ENCODE measurements at regions not wholly inside any gene's neighbourhood (a gene's known extent, or its start where the extent isn't known, plus 50 kb on each side); places are given as distances from the start of the nearest gene placed in this dataset.

- no peaks in the 10 kb centered on the region for H3K27me3 Mint-ChIP-seq (ENCODE audit: unreplicated experiment)
- TF ChIP-seq, protein P1, sequence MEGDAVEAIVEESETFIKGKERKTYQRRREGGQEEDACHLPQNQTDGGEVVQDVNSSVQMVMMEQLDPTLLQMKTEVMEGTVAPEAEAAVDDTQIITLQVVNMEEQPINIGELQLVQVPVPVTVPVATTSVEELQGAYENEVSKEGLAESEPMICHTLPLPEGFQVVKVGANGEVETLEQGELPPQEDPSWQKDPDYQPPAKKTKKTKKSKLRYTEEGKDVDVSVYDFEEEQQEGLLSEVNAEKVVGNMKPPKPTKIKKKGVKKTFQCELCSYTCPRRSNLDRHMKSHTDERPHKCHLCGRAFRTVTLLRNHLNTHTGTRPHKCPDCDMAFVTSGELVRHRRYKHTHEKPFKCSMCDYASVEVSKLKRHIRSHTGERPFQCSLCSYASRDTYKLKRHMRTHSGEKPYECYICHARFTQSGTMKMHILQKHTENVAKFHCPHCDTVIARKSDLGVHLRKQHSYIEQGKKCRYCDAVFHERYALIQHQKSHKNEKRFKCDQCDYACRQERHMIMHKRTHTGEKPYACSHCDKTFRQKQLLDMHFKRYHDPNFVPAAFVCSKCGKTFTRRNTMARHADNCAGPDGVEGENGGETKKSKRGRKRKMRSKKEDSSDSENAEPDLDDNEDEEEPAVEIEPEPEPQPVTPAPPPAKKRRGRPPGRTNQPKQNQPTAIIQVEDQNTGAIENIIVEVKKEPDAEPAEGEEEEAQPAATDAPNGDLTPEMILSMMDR (IDR thresholded peaks at IDR 0.05) = no peak
- no peaks in the 10 kb centered on the region for H3K36me3 Mint-ChIP-seq (ENCODE audit: unreplicated experiment)
- H3K4me3 Mint-ChIP-seq (ENCODE audit: unreplicated experiment) = no peak overlapping the region
- peaks cover 28% of the 10 kb centered on the region for H3K4me1 Mint-ChIP-seq (ENCODE audit: unreplicated experiment)
- H3K9me3 Mint-ChIP-seq (ENCODE audit: unreplicated experiment) = peaks cover 14% of the 10 kb centered on the region
- DNase-seq (ENCODE audit: extremely low spot score, unreplicated experiment) = no peak
- H3K27ac Mint-ChIP-seq (ENCODE audit: unreplicated experiment) = no peak overlapping the region
These were observed 82.2 kb downstream of the EPDR1 start for GRCh38 chr7:38002689-38003088.

DNA sequence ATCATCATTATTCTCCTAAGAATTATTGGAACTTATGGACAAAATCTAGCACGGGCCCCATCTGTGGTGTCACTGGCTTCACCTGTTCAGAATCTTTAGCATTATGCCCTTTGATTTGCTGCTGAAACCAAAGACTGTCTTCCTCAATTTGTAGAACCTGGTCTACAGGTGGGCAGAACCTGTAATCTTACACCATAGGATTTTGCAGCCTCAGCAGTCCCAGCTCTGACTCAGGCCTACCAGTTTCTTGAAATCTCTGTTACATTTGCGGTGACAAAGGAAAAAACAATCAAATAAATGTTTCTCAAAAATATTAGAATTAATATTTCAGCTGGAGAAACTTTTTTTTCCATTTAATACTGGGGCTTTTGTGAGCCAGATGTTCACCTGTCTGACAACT lies 86.1 kb downstream of the EPDR1 start:
- H3K4me1 Mint-ChIP-seq (ENCODE audit: unreplicated experiment) = peaks cover 13% of the 10 kb centered on the region
- no peaks in the 10 kb centered on the region for H3K36me3 Mint-ChIP-seq (ENCODE audit: unreplicated experiment)
- H3K27me3 Mint-ChIP-seq (ENCODE audit: unreplicated experiment) = peaks cover 2% of the 10 kb centered on the region
- no peak overlapping the region for H3K4me3 Mint-ChIP-seq (ENCODE audit: unreplicated experiment)
- H3K9me3 Mint-ChIP-seq (ENCODE audit: unreplicated experiment) = peaks cover 26% of the 10 kb centered on the region
- H3K27ac Mint-ChIP-seq (ENCODE audit: unreplicated experiment) = no peak overlapping the region
- TF ChIP-seq, protein P1 (IDR thresholded peaks at IDR 0.05) = no peak
- no peak for DNase-seq (ENCODE audit: extremely low spot score, unreplicated experiment)

GRCh38 chr7:38007096-38007495 lies 86.7 kb downstream of the EPDR1 start:
- Mint-ChIP-seq H3K27ac (ENCODE audit: unreplicated experiment) (no peak overlapping the region), H3K27me3 (ENCODE audit: unreplicated experiment) (peaks cover 6% of the 10 kb centered on the region), H3K4me1 (ENCODE audit: unreplicated experiment) (peaks cover 10% of the 10 kb centered on the region), H3K9me3 (ENCODE audit: unreplicated experiment) (peaks cover 21% of the 10 kb centered on the region), H3K4me3 (ENCODE audit: unreplicated experiment) (no peak overlapping the region), H3K36me3 (ENCODE audit: unreplicated experiment) (no peaks in the 10 kb centered on the region)
- DNase-seq (ENCODE audit: extremely low spot score, unreplicated experiment) = no peak
- TF ChIP-seq, protein P1 (IDR thresholded peaks at IDR 0.05) = no peak

DNA sequence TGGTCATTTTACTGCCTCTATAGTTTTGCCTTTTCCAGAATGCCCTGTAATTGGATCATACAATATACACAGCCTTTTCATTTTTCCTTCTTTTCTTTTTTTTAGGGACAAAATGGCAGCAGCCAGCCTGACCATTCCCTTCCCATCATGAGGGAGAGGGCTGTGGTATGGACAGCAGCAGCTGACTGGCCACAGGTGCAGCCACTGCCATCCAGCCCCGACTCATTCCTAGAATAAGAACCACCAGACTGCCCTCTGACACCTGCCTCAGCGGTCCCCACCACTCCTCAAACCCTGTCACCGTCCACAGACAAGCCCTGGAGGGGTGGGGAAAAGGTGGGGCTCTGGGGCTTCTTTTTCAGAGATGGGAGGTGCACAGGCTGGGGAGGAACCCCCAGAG lies 92.8 kb downstream of the EPDR1 start:
- peaks cover 8% of the 10 kb centered on the region for H3K27me3 Mint-ChIP-seq (ENCODE audit: unreplicated experiment)
- DNase-seq (ENCODE audit: extremely low spot score, unreplicated experiment) = no peak
- no peak overlapping the region for H3K27ac Mint-ChIP-seq (ENCODE audit: unreplicated experiment)
- H3K4me1 Mint-ChIP-seq (ENCODE audit: unreplicated experiment) = no peaks in the 10 kb centered on the region
- H3K9me3 Mint-ChIP-seq (ENCODE audit: unreplicated experiment) = peaks cover 17% of the 10 kb centered on the region
- TF ChIP-seq, protein P1 (IDR thresholded peaks at IDR 0.05) = no peak
- no peak overlapping the region for H3K4me3 Mint-ChIP-seq (ENCODE audit: unreplicated experiment)
- no peaks in the 10 kb centered on the region for H3K36me3 Mint-ChIP-seq (ENCODE audit: unreplicated experiment)

DNA sequence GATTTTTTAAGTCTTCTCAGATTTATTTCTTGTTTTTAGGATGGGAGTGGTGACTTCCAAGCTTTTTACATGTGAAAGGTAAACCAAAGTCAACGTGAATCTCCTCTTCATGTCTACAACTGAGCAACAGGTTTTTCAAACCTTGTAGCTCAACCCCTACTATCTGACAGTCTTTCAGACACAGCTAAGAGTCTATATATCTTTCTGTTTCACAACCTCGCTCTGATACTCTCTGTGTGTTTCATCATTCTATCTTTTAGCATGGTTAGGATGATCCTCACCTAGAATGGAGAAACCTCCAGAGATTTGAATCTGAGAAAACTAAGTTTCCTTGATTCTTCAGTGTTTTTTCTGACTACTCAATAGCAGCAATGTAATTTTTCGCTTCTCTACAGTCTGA lies 96.1 kb downstream of the EPDR1 start:
- no peak for DNase-seq (ENCODE audit: extremely low spot score, unreplicated experiment)
- Mint-ChIP-seq H3K27ac (ENCODE audit: unreplicated experiment) (no peak overlapping the region), H3K4me1 (ENCODE audit: unreplicated experiment) (no peaks in the 10 kb centered on the region), H3K36me3 (ENCODE audit: unreplicated experiment) (no peaks in the 10 kb centered on the region), H3K9me3 (ENCODE audit: unreplicated experiment) (no peaks in the 10 kb centered on the region), H3K27me3 (ENCODE audit: unreplicated experiment) (peaks cover 6% of the 10 kb centered on the region), H3K4me3 (ENCODE audit: unreplicated experiment) (no peak overlapping the region)
- TF ChIP-seq, protein P1 (IDR thresholded peaks at IDR 0.05) = no peak
